GM20000 (cell line): ENCODE measurements at regions not wholly inside any gene's neighbourhood (a gene's known extent, or its start where the extent isn't known, plus 50 kb on each side); places are given as distances from the start of the nearest gene placed in this dataset.

Source experiments
- DNase-seq: peaks from one replicate; pipeline ENCODE4 v3.0.0; 2012; ENCODE audit warnings: low spot score
- TF ChIP-seq, protein P1 (sequence below): IDR thresholded peaks from 2 replicates; pipeline ENCODE4 v1.5.1; 2012; ENCODE audit warnings: mild to moderate bottlenecking, control low read depth; ENCODE audit errors: extremely low read depth, missing control alignments

DNA sequence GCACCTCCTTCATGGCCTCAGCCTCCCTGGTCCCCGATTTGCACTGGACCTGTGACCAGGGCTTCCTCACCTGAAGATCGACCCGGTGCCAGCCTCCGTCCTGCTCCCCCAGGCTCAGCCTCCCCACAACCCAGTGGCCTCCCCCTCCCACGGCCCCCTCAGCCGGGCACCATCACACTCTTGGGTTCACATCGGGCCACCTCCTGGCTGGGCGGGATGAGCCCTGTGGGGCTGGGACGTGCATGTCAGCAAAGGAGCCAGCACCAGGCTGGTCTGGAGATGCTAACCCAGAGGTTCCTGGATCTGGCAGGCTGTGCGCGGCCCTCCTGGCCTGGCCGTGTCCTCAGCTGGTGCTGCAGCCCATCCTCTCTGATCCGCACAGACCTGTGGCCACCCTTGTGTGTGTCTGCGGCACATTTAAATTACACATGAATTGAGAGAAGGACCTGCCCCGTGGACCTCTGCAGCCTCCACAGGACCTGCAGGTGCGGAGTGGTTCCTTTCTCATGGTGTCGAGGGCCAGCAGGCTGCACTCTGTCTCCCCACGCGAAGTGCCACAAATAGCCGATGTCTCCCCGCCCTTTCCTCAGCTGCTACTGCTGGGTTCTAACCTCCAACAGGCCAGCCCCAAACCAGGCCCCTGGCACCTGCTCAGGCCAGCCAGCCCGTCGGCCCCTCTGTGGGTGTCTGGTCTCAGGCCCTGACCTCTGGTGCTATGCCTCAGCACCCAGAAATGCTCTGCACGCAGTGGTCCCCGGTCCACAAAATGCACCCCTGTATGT lies 237.5 kb downstream of the ERMARD start:
- TF ChIP-seq, protein P1, sequence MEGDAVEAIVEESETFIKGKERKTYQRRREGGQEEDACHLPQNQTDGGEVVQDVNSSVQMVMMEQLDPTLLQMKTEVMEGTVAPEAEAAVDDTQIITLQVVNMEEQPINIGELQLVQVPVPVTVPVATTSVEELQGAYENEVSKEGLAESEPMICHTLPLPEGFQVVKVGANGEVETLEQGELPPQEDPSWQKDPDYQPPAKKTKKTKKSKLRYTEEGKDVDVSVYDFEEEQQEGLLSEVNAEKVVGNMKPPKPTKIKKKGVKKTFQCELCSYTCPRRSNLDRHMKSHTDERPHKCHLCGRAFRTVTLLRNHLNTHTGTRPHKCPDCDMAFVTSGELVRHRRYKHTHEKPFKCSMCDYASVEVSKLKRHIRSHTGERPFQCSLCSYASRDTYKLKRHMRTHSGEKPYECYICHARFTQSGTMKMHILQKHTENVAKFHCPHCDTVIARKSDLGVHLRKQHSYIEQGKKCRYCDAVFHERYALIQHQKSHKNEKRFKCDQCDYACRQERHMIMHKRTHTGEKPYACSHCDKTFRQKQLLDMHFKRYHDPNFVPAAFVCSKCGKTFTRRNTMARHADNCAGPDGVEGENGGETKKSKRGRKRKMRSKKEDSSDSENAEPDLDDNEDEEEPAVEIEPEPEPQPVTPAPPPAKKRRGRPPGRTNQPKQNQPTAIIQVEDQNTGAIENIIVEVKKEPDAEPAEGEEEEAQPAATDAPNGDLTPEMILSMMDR, result no peak
- no peak for DNase-seq

DNA sequence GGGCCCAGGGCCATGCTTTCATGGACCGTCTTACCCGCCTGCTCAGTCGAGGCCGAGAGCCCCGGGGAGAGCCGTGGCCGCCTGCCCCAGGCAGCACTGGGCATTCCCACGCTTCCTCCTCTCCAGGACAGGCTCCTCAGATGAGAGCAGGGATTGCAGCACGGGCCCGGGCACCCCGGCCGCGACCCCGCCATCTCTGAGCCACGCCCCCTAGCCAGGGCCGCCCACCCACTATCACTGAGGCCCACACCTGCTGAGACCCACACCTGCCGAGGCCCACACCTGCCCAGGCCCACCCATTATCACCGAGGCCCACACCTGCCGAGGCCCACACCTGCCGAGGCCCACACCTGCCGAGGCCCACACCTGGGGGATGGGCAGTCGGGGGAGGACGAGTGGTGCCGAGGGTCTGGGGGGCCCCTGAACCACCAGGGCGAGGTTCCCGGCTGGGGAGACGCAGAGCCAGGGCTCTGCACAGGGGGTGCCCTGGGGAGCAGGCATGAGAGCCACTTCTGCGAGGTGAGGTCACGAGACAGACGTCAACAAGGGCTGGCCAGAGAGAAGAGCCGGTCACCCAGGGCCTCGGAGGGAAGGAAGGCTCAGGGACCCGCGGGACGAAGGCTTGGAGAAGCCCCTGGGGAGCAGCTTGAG lies 235.6 kb downstream of the ERMARD start:
- TF ChIP-seq, protein P1, result no peak
- DNase-seq, result no peak

DNA sequence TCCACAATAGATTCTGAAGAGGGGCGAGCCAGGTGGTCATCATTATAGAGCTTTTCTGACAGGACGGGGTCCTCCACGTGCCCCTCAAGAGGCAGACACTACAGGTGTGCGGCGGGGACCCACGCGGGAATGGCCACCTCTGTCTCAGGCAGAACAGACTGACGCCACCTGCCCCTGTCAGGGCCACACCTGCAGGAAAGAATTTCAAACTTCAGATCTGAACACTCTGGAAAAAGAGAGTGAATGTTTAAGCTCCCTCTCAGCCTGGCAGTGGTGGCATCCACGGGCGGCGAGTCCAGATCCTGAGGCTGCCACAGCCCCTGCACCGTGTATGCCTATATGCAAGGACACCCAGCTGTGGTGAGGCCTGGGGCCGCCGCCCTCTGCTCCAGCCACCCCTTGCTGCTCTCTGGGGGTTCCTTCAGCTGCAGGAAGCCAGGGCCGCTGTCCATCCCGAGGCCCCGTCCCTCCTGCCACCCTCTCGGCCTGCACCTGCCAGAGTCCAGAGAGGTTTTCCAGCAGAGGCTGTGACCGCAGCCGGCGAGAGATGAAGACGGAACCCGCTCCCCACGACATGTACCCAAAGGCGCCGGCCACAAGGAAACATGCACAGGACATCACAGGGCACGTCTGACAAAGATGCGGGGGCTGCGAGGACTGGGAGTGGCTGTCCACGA lies 234.9 kb downstream of the ERMARD start:
- TF ChIP-seq, protein P1, result no peak
- no peak for DNase-seq

DNA sequence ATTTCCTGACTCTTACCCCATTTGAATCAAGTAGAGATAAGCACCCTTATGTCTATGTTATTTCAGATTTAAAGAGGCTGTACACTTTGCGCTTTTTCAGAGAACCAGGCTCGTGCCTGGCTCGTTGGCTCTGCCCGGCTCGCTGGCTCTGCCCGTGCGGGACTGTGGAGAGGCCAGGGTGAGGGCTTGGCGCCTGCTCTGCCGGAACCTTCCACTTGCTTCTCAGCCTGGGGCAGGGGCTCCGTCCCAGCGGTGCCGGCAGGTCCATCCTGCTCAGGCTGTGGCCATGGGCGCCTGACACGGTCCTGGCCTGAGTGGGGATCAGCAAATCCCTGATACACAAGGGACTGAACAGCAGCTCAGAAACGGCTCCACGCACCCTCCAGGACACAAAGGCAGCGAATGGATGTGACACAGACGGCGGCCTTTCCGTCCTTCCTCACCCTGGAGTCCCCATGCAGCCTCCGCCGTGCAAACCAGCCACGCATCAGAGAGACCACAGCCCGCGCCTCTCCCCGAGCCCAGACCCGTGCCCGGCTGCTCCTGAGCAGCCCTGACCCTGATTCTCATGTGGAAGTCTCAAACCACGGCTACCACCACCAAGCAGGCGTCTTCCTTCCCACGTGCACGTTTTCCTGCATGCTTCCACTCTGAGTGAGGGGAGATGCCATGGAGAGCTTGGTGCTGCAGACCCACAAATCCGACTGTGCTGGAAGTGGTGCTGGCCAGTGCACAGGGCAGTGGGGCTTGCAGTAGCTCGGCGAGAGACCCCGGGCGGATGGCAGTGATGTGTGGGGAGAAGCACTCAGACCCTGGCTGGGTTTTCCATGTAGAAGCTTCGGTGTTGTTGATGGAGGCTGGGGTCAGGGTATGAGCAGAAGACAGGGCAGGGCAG lies 233.9 kb downstream of the ERMARD start:
- no peak for DNase-seq
- TF ChIP-seq, protein P1, result no peak

DNA sequence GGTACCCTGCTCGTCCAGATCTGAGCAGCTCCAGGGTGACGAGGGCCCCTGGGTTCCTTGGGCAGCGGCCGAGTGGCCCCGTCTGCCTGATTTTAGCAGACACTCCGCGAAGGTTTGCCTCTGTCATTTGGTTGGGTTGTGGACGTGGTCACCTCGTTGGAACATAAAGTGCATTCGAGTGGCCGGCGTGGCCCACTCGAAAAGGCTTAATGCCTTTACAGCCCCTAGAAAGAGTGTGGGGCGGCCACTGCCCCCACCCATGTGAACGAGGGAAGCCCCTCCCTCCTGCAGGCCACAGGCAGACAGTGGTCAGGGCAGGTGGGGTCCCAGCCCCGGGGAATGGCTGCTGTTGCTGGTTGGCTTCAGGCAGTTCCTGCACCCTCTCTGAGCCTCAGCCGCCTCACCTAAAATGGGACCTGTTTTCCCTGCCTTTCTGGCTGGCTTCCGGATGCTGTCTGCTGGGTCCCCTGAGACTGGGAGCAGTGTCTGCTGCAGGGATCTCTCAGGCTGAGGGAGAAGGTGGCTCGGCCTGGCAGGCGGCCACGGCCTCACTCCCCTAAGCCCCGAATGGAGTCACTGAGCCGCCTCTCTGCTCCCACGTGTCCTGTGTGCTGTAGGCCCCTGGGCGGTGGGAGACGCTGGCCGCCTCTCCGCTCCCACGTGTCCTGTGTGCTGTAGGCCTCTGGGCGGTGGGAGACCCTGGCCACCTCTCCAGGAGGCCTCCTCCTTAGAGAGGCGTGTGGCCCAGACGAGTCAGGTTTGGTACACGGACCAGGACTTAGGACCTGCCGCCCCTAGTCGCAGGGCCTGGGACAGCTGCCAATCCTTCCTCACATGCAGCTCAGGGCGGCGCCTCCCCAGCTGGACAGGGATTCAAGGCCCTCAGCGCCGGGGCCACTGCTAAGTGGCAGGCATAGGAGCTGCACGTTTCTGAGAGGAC lies 233.0 kb downstream of the ERMARD start:
- TF ChIP-seq, protein P1, result no peak
- no peak for DNase-seq

DNA sequence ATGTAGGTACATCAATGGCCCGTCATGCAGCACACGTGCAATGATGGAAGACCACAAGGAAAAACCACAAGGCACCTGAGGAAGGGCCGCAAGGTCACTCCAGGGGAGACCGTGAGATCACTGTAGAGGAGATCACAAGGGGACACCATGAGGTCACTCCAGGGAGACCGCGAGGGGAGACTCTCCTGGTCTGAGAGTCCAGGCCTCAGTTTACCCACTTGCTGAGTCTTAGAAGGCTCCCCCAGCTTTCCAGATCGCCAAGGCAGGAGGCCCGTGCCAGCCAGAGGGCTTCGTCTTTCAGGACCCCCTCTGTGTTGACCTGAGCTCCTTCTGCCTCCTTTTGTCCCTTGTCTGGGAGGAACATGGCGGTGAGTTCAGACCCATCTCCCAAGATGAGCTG lies 232.2 kb downstream of the ERMARD start:
- TF ChIP-seq, protein P1, result no peak
- no peak for DNase-seq
